IPS-NIHi7 (cell line): ENCODE measurements at regions not wholly inside any gene's neighbourhood (a gene's known extent, or its start where the extent isn't known, plus 50 kb on each side); places are given as distances from the start of the nearest gene placed in this dataset.
A peak's percentile ranks its signal among the peaks of the same experiment; 100 is the strongest.

ENCODE experiments used
- DNase-seq: peaks from one replicate; pipeline ENCODE4 v3.0.0; 2012; ENCODE audit warnings: mixed read lengths; ENCODE audit errors: extremely low spot score

GRCh38 chr5:175170899-175171298 is 273.1 kb downstream of the DRD1 start:
- no peak for DNase-seq

GRCh38 chr5:175168882-175169507 is 275.0 kb downstream of the DRD1 start:
- no peak for DNase-seq

- no peak for DNase-seq
These were observed 278.0 kb downstream of the DRD1 start for GRCh38 chr5:175166026-175166425.

- no peak for DNase-seq
These were observed 280.3 kb downstream of the DRD1 start for GRCh38 chr5:175163586-175164275.

- no peak for DNase-seq
These were observed 281.9 kb downstream of the DRD1 start for GRCh38 chr5:175162036-175162435.

GRCh38 chr5:175159956-175160355 is 284.0 kb downstream of the DRD1 start:
- DNase-seq: no peak

- no peak for DNase-seq
These were observed 295.3 kb downstream of the DRD1 start for GRCh38 chr5:175148636-175149172.

GRCh38 chr5:175146733-175147132 is 297.2 kb downstream of the DRD1 start:
- DNase-seq: no peak

GRCh38 chr5:175141421-175141820 is 302.6 kb downstream of the DRD1 start:
- DNase-seq: no peak

GRCh38 chr5:175133185-175133584 is 310.8 kb downstream of the DRD1 start:
- DNase-seq: peak; percentile 54

- peak; percentile 57 for DNase-seq
These were observed 312.6 kb downstream of the DRD1 start for GRCh38 chr5:175131432-175131831.

GRCh38 chr5:175129619-175130018 is 314.4 kb downstream of the DRD1 start:
- no peak for DNase-seq

GRCh38 chr5:175129121-175129520 is 314.9 kb downstream of the DRD1 start:
- DNase-seq: no peak

GRCh38 chr5:175124821-175125220 is 319.2 kb downstream of the DRD1 start:
- DNase-seq: no peak

- DNase-seq: no peak
These were observed 319.6 kb downstream of the DRD1 start for GRCh38 chr5:175124251-175124813.

- DNase-seq: no peak
These were observed 320.4 kb downstream of the DRD1 start for GRCh38 chr5:175123542-175123941.

GRCh38 chr5:175121457-175121856 is 322.5 kb downstream of the DRD1 start:
- DNase-seq: no peak

- no peak for DNase-seq
These were observed 323.6 kb downstream of the DRD1 start for GRCh38 chr5:175120412-175120811.

- peak; percentile 31 for DNase-seq
These were observed 325.2 kb downstream of the DRD1 start for GRCh38 chr5:175118700-175119309.

- no peak for DNase-seq
These were observed 327.4 kb downstream of the DRD1 start for GRCh38 chr5:175116466-175117048.

- no peak for DNase-seq
These were observed 328.2 kb downstream of the DRD1 start for GRCh38 chr5:175115831-175116230.

- DNase-seq: no peak
These were observed 330.0 kb downstream of the DRD1 start for GRCh38 chr5:175113947-175114346.
